ENCODE measurements at regions not wholly inside any gene's neighbourhood (a gene's known extent, or its start where the extent isn't known, plus 50 kb on each side); places are given as distances from the start of the nearest gene placed in this dataset.

DNA sequence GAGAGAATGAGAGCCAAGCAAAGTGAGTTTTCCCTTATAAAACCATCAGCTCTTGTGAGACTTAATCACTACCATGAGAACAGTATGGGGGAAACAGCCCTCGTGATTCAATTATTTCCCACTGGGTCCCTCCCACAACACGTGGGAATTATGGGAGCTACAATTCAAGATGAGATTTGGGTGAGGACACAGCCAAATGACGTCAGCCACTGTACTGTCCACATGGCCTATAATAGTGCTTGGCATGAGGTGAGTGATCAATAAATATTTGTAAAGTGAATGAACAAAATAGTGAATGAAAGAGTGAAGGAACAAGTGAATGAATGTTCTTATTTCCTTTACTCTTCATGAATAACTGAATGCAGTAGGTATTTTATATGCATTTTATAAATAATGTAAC lies 199.1 kb upstream of the GOT2 start:
- no peak overlapping the region for H3K27ac ChIP-seq
- TF ChIP-seq CTCF (conservative IDR thresholded peaks at IDR 0.05): no peak

DNA sequence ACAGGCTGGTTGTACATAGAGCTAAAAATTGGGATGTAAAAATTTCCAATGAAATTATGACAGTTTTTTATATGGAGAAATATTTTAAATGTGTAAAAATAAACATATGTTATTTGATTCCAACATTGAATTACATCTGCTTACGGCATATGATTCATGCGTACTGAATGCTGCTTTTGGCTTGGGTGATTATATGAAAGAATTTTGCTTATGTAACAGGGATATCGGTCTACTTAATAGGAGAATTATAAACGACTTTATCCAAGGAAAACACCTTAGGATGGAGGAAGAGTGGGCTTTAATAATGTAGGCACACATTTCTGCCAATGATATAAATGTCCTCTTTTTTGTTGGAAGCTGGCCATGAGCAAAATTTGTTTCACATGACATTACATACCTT lies 197.3 kb upstream of the GOT2 start:
- TF ChIP-seq CTCF (conservative IDR thresholded peaks at IDR 0.05): no peak

GRCh38 chr16:58923094-58923493 lies 189.0 kb upstream of the GOT2 start:
- TF ChIP-seq CTCF (conservative IDR thresholded peaks at IDR 0.05): no peak
- H3K27ac ChIP-seq: no peak overlapping the region

More for the DNA sequence above, 197.3 kb upstream of the GOT2 start:
- no peak overlapping the region for H3K27ac ChIP-seq

DNA sequence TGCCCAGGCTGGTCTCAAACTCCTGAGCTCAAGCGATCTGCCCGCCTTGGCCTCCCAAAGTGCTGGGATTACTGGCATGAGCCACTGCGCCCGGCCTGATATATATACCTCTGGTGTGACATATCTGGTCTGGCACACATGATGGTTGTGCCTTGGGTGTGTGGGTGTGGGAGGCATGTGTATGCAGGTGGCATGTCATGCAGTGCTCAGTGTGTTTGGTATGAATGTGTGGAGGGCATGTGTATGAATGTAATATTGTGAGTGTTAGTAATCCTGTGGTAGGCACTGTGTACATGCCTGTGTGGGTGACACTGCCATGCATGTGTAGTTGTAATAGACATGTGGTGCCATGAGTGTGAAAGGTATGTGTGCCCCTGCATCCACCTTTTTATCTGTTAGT lies 179.3 kb upstream of the GOT2 start:
- H3K27ac ChIP-seq: no peak overlapping the region
- TF ChIP-seq CTCF (conservative IDR thresholded peaks at IDR 0.05): no peak

GRCh38 chr16:58912571-58912970 lies 178.5 kb upstream of the GOT2 start:
- no peak overlapping the region for H3K27ac ChIP-seq
- no peak for TF ChIP-seq CTCF (conservative IDR thresholded peaks at IDR 0.05)

- TF ChIP-seq CTCF (conservative IDR thresholded peaks at IDR 0.05): no peak
- no peak overlapping the region for H3K27ac ChIP-seq
Observed at GRCh38 chr16:58906981-58907715, 173.0 kb upstream of the GOT2 start.

GRCh38 chr16:58904291-58904690 lies 170.2 kb upstream of the GOT2 start:
- H3K27ac ChIP-seq: no peak overlapping the region
- no peak for TF ChIP-seq CTCF (conservative IDR thresholded peaks at IDR 0.05)
